Large intestine (tissue), 3 donors: ENCODE measurements at regions not wholly inside any gene's neighbourhood (a gene's known extent, or its start where the extent isn't known, plus 50 kb on each side); places are given as distances from the start of the nearest gene placed in this dataset.
A peak's percentile ranks its signal among the peaks of the same experiment; 100 is the strongest.

Experiments
- DNase-seq, 2 donors: peaks; one replicate each; pipeline versions ENCODE4 v3.0.0 to v3.0.0-alpha.2; 2013
- H3K27ac ChIP-seq: one replicate; pipeline ENCODE4 v1.5.1; 2013; ENCODE audit warnings: low read length
- H3K27me3 ChIP-seq: 2 replicates; pipeline ENCODE4 v1.6.1; 2013; ENCODE audit warnings: low read length; ENCODE audit not compliant: control insufficient read depth, insufficient read depth
- H3K36me3 ChIP-seq: 2 replicates; pipeline ENCODE4 v1.6.1; 2013; ENCODE audit warnings: low read length; ENCODE audit not compliant: control insufficient read depth, insufficient read depth
- H3K4me1 ChIP-seq: one replicate; pipeline ENCODE4 v1.6.1; 2013; ENCODE audit warnings: low read length; ENCODE audit not compliant: control insufficient read depth, insufficient read depth
- H3K4me3 ChIP-seq: one replicate; pipeline ENCODE4 v1.5.1; 2013; ENCODE audit warnings: low read length
- H3K9me3 ChIP-seq: one replicate; pipeline ENCODE4 v1.6.1; 2013; ENCODE audit warnings: mild to moderate bottlenecking, low read depth, low read length, moderate library complexity; ENCODE audit not compliant: control insufficient read depth
- whole genome bisulfite sequencing: methylation state at CpG from one replicate; pipeline ENCODE4 v1.1.5; 2013; ENCODE audit warnings: low lambda C conversion rate; ENCODE audit not compliant: insufficient coverage; 5-methylcytosine and 5-hydroxymethylcytosine counted together

DNA sequence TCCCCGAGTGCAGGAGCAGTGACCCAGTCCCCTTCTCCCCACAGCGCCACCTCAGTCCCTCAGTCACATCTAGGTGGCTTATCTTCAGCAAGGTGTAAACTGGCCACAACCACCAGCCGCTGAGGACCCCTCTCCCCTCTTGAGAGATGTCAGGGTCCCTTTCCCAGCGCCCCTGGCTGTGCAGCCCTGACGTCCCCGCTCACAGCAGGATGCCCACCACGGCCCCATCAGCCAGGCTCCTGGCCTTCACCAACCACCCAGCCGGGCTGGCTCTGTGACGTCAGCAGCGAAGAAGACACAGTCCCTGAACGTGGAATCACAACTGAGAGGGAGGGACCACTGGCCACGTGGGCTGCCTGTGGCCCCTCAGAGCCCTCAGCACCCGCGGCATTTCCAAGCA lies 249.4 kb downstream of the NPHP4 start:
- Histone ChIP-seq H3K4me3 (no peak overlapping the region), H3K9me3 (peaks cover 5% of the 10 kb centered on the region), H3K36me3 (no peaks in the 10 kb centered on the region), H3K27me3 (peaks cover 6% of the 10 kb centered on the region), H3K4me1 (no peaks in the 10 kb centered on the region), H3K27ac (no peak overlapping the region)
- WGBS, result no CpG with 5 or more reads among the region's 14 CpGs
- no peak for DNase-seq

DNA sequence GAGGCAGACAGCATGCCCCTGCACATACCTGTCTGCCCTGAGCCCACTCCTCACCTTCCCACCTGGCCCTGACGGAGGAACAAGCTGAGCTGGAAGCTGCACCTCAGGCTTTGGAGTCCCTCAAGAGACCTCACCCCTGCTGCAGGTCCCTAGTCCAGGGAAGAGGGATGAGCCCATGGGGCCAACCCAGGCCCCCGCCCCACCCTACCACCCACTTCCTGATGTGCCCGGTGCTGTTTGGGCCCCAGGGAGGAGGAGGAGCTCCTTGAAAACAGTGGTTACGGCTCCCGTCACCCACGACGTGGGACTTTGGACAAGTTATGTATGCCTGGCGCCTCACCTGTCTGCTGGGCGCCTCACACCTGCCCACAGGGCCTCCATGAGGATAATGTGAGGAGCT lies 250.2 kb downstream of the NPHP4 start:
- H3K27me3 ChIP-seq, result peaks cover 6% of the 10 kb centered on the region
- no peak overlapping the region for H3K27ac ChIP-seq
- peak in 1 of 2 donors; percentile 32 for DNase-seq
- H3K36me3 ChIP-seq, result no peaks in the 10 kb centered on the region
- peaks cover 5% of the 10 kb centered on the region for H3K9me3 ChIP-seq
- H3K4me1 ChIP-seq, result no peaks in the 10 kb centered on the region
- H3K4me3 ChIP-seq, result no peak overlapping the region
- no CpG with 5 or more reads among the region's 9 CpGs for WGBS

DNA sequence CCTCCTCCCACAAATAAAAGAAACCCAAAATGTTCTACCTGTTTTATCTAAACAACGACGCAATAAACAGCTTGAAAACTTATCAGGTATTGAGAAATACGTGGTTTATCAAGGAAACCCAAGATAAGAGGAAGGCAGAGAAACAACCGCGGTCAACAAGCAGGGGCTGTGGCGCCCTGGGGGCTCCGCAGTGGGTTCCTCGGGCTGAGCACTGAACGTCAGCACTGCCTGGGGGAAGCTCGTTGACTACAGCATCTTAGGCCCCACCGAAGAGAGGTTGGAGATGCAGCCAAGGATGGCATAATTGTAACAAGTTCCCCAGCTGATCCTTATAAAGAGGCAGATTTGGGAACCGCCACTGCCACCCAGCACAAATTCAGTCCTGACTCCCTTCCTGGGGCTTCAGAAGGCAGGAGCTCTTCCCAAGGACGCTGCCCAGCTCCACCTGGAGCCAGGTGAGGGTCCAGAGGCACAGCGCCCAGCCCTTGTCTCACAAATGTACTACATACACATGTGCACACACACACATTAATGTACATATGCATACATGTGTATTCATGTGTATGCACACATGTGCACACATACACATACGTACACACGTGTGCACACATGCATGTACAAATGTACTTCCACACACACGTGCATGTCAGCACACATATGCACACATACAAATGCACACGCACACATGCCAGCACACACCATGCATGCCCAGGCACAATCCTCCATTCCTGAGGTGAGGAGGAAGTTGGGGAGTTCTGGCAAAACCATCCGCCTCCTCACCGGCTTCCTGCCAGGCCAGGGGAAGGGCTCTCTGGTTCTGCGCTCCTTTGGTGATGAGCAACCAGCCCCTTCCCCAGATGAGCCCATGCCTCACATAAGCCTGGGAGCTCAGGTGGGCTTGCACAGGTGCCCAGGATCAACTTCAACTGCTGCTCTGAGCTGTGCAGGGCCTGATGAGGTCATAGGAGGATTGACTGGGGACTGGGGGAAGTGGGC lies 251.1 kb downstream of the NPHP4 start:
- Histone ChIP-seq H3K27me3 (peaks cover 6% of the 10 kb centered on the region), H3K4me3 (no peak overlapping the region), H3K27ac (no peak overlapping the region), H3K36me3 (no peaks in the 10 kb centered on the region), H3K9me3 (peaks cover 5% of the 10 kb centered on the region), H3K4me1 (no peaks in the 10 kb centered on the region)
- DNase-seq, result no peak
- WGBS, result no CpG with 5 or more reads among the region's 21 CpGs

DNA sequence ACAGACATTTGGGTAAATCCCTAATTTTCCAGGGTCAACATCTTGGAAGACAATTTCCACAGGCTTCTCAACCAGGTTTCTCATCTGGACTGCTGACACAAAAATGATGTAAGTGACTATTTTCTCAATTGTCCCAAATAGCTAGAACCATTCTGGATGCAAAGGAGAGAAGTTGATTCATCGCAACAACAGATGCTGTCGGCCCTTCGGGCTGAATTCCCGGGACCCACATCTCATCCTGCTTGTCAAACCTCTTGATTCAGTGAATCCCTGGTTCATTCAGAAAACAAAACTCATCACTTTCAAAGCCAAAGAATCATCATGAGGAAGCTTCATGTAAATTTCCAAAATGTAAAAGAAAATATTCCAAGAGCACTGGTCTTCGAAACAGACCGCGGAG lies 251.8 kb downstream of the NPHP4 start:
- no peak for DNase-seq
- Histone ChIP-seq H3K36me3 (no peaks in the 10 kb centered on the region), H3K4me1 (no peaks in the 10 kb centered on the region), H3K27me3 (peaks cover 4% of the 10 kb centered on the region), H3K27ac (no peak overlapping the region), H3K4me3 (no peak overlapping the region), H3K9me3 (peaks cover 5% of the 10 kb centered on the region)
- 72% methylated on average over 2 of the region's 7 CpGs for WGBS

DNA sequence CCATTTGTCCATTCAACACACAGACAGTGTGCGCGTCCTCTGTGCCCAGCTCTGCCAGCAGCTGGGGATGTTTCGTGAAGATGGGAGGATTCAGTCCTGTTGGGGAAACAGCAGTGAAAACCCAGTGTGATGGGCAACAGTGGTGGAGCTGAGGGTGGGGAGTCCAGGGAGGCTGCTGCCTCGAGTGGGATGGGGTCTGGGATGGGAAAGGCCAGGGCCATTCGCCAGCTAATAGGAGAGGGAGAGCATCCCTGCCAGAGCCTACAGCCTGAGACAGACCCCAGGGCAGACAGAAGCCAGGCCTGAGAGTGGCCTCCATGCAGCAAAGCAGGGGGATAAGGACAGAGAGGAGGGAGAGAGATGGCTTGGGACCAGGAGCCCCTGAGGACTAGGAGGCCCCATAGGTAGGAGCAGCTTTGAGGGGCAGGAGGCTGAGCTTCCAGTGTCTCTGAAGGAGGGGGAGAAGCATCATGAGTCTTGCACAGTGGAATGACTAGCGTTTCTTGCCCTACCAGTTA lies 252.6 kb downstream of the NPHP4 start:
- Histone ChIP-seq H3K4me1 (no peaks in the 10 kb centered on the region), H3K4me3 (no peak overlapping the region), H3K27ac (no peak overlapping the region), H3K27me3 (no peaks in the 10 kb centered on the region), H3K36me3 (no peaks in the 10 kb centered on the region), H3K9me3 (peaks cover 5% of the 10 kb centered on the region)
- WGBS, result no CpG with 5 or more reads among the region's 6 CpGs
- DNase-seq, result no peak

DNA sequence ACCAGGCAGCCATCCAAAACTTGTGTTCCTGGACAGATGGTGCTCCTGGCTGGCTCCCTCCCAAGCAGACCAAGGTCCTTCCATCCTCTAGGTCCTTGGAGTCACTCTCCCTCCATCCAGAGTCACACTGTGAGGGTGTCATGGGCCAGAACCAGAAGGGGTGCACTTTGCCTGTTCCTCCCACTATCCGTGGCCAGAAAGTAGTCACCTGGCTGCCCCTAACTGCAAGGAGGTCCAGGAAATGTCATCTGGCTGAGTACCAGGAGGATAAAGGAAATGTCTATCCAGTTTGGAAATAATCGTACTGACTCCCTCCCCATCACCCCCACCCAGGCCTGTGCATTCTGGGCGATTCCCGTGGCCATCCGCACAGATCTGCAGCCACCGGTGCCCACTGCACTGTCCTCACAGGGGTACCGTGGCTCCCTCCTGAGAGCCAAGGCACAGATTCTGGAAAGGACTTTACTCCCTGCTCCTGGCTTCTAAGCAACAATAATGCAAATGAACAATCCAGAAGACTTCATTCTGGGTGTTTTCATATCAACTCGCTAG lies 253.2 kb downstream of the NPHP4 start:
- H3K4me3 ChIP-seq, result no peak overlapping the region
- H3K27me3 ChIP-seq, result no peaks in the 10 kb centered on the region
- H3K27ac ChIP-seq, result no peak overlapping the region
- no peaks in the 10 kb centered on the region for H3K4me1 ChIP-seq
- H3K9me3 ChIP-seq, result peaks cover 5% of the 10 kb centered on the region
- DNase-seq, result no peak
- 40% methylated on average over 1 of the region's 8 CpGs for WGBS
- no peaks in the 10 kb centered on the region for H3K36me3 ChIP-seq

DNA sequence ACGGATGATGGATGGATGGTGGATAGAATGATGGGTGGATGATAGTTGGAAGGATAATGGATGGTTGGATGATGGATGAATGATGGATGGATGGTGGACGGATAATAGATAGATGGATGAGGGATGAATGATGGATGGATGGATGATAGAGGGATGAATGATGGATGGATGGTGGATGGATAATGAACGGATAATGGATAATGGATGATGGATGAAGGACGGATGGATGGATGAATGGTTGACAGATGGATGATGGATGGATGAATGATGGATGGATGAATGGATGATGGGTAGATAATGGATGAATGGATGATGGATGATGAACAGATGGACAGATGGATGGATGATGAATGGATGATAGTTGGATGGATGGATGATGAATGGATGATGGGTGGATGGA lies 255.1 kb downstream of the NPHP4 start:
- Histone ChIP-seq H3K4me1 (no peaks in the 10 kb centered on the region), H3K9me3 (no peaks in the 10 kb centered on the region), H3K27ac (no peak overlapping the region), H3K36me3 (no peaks in the 10 kb centered on the region), H3K4me3 (no peak overlapping the region), H3K27me3 (no peaks in the 10 kb centered on the region)
- 100% methylated on average over 4 of the region's 4 CpGs for WGBS
- DNase-seq, result no peak

DNA sequence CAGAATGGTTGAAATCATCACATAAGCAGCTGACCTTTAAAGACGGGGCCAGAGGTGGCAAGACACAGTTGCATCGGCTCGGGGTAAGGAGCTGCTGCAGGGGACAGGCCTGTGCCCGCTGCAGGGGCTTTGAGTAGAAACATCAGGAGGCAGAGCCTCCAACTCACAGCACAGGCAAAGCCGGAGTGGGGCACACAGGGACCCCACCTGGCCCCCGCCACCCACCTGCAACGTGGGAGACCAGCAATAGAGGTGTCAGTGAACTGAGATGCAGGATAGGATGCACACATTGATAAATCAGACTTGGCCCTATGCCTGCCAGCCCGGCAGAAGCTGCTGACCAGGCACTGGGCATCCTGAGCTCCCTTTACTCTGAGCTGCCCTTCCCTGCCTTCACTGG lies 257.2 kb downstream of the NPHP4 start:
- Histone ChIP-seq H3K36me3 (no peaks in the 10 kb centered on the region), H3K9me3 (no peaks in the 10 kb centered on the region), H3K4me3 (no peak overlapping the region), H3K27me3 (no peaks in the 10 kb centered on the region), H3K27ac (no peak overlapping the region), H3K4me1 (no peaks in the 10 kb centered on the region)
- no CpG with 5 or more reads among the region's 8 CpGs for WGBS
- DNase-seq, result no peak

DNA sequence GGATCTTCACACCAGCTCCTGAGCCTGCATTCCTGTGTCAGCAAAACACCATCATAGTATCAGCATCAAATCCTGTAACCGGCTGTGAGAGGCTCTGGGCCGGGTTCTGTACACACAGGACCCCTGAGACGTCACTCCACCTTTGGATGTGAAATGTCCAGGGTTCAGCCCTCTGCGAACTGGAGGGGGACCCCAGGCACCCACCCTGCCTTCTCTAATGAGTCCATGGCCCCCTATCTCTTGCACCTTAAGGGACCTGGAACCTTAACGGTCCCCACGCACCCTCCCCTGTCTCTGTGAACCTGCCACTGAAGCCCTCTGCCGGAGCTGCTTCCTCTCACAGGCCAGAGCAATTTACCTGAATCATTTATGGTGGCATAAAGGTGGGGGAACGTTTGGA lies 257.8 kb downstream of the NPHP4 start:
- Histone ChIP-seq H3K27ac (no peak overlapping the region), H3K4me1 (no peaks in the 10 kb centered on the region), H3K27me3 (no peaks in the 10 kb centered on the region), H3K36me3 (no peaks in the 10 kb centered on the region), H3K4me3 (no peak overlapping the region), H3K9me3 (no peaks in the 10 kb centered on the region)
- WGBS, result no CpG with 5 or more reads among the region's 8 CpGs
- DNase-seq, result no peak

DNA sequence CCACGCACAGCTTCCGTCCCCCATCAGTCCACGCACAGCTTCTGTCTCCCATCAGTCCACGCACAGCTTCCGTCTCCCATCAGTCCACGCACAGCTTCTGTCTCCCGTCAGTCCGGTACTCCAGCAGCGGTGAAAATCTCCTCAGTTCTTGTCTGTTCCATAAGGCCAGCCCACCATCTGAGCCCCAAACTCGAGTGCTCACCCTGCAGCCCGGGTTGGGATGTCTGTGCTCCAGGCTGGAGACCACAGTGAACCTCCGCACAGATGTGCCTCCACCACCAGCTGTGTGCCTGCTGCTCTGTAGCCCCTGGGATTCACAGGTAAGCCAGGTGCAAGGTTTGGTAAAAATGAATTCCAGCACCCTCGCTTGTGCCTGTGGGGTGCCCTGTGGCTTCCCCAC lies 258.6 kb downstream of the NPHP4 start:
- DNase-seq, result no peak

More for the DNA sequence above, 258.6 kb downstream of the NPHP4 start:
- H3K27ac ChIP-seq, result no peak overlapping the region
- no peaks in the 10 kb centered on the region for H3K27me3 ChIP-seq
- H3K9me3 ChIP-seq, result no peaks in the 10 kb centered on the region
- H3K4me1 ChIP-seq, result peaks cover 4% of the 10 kb centered on the region
- WGBS, result no CpG with 5 or more reads among the region's 13 CpGs
- H3K36me3 ChIP-seq, result no peaks in the 10 kb centered on the region
- H3K4me3 ChIP-seq, result no peak overlapping the region
